Activated T-helper 17 cell treated with anti-CD3 and anti-CD28 coated beads, Interleukin-2, amount 50 U/mL, for 72 hours (primary cell): ENCODE measurements at regions not wholly inside any gene's neighbourhood (a gene's known extent, or its start where the extent isn't known, plus 50 kb on each side); places are given as distances from the start of the nearest gene placed in this dataset.
A peak's percentile ranks its signal among the peaks of the same experiment; 100 is the strongest.

Experiments
- ATAC-seq: fragments of 150-1000 bp; cut with Tn5 transposase; replicated peaks from 2 replicates; pipeline ENCODE4 v1.10.0; 2021; ENCODE audit warnings: mild to moderate bottlenecking, moderate library complexity
- H3K27ac Mint-ChIP-seq: one replicate; pipeline ENCODE4 v1.8.0; 2022; ENCODE audit warnings: mixed read lengths
- H3K27me3 Mint-ChIP-seq: one replicate; pipeline ENCODE4 v1.8.0; 2022; ENCODE audit warnings: mixed read lengths
- H3K36me3 Mint-ChIP-seq: one replicate; pipeline ENCODE4 v1.8.0; 2022; ENCODE audit warnings: low read depth, mild to moderate bottlenecking, mixed read lengths
- H3K4me1 Mint-ChIP-seq: one replicate; pipeline ENCODE4 v1.8.0; 2022; ENCODE audit warnings: mixed read lengths
- H3K4me3 Mint-ChIP-seq: one replicate; pipeline ENCODE4 v1.8.0; 2022; ENCODE audit warnings: mild to moderate bottlenecking, mixed read lengths
- H3K9me3 Mint-ChIP-seq: one replicate; pipeline ENCODE4 v1.8.0; 2022; ENCODE audit warnings: mixed read lengths

GRCh38 chr4:116374815-116375214, 710.6 kb downstream of the TRAM1L1 start:
- no peaks in the 10 kb centered on the region for H3K36me3 Mint-ChIP-seq
- no peak overlapping the region for H3K27ac Mint-ChIP-seq
- H3K27me3 Mint-ChIP-seq: no peaks in the 10 kb centered on the region
- H3K4me1 Mint-ChIP-seq: no peaks in the 10 kb centered on the region
- H3K9me3 Mint-ChIP-seq: no peaks in the 10 kb centered on the region
- no peak overlapping the region for H3K4me3 Mint-ChIP-seq
- ATAC-seq: no peak

GRCh38 chr4:116362583-116362982, 722.8 kb downstream of the TRAM1L1 start:
- Mint-ChIP-seq H3K4me1 (no peaks in the 10 kb centered on the region), H3K4me3 (no peak overlapping the region), H3K27ac (no peak overlapping the region), H3K27me3 (no peaks in the 10 kb centered on the region), H3K36me3 (no peaks in the 10 kb centered on the region), H3K9me3 (no peaks in the 10 kb centered on the region)
- no peak for ATAC-seq

DNA sequence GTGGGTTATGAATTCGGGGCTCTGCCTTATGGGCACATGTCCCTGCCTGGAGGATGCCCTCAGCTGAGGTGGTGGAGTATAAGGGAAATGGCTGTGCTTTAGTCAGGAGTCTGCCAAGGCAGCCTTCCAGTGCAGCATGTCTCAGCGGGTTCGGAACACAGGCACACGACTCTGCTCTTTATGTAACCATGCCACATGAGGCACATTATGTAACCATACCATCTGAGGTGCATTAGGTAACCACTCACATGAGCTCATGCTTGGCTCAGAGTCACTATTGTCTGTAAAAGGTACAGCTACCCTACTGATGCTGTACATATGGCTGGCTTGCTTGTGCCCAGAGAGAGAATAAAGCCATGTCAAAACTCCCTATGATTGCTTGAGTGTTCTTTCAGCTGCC, 723.6 kb downstream of the TRAM1L1 start:
- ATAC-seq: no peak
- Mint-ChIP-seq H3K4me3 (no peak overlapping the region), H3K4me1 (no peaks in the 10 kb centered on the region), H3K9me3 (no peaks in the 10 kb centered on the region), H3K27ac (no peak overlapping the region), H3K36me3 (no peaks in the 10 kb centered on the region), H3K27me3 (no peaks in the 10 kb centered on the region)

DNA sequence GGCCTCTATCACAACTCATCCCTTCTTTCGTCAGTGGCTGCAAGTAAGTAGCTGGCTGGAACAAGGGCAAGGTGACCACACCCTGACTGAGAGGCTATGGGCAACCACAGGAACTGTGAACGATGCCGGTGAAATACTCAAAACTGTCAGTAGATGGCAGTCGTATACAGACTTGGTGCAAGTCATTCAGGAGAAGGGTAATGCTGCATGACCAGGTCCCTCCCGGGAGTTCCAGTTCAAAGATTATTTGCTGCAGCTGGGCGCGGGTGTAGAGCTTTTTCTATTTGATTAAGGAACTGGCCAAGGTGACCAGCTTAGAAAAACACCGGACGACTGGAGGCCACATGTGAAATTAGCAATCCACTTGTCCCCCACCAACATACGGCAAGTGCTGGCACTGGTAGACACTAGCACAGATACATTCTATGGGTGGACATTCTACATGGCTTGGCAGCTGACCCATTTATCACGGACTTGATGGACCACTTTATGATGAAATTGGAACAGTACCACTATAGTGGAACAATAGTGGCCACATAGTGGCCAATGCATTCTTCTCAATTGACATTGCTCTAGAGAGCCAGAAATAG, 726.6 kb downstream of the TRAM1L1 start:
- Mint-ChIP-seq H3K4me3 (no peak overlapping the region), H3K27me3 (no peaks in the 10 kb centered on the region), H3K9me3 (no peaks in the 10 kb centered on the region), H3K4me1 (no peaks in the 10 kb centered on the region), H3K36me3 (no peaks in the 10 kb centered on the region), H3K27ac (no peak overlapping the region)
- ATAC-seq: peak; percentile 77

DNA sequence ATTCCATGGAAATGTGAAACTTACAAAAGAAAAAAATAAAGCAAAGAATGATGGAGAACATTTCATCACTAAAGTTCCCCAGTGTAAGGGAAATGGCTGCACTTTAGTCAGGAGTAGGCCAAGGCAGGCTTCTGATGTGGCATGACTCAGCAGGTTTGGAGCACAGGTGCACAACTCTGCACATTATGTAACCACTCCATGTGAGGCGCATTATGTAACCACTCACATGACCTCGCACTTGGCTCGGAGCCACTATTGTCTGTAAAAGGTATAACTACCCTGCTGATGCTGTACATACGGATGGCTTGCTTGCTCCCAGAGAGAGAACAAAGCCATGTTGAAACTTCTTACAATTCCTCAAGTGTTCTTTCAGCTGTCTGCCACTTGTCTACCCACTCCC, 727.6 kb downstream of the TRAM1L1 start:
- Mint-ChIP-seq H3K36me3 (no peaks in the 10 kb centered on the region), H3K9me3 (no peaks in the 10 kb centered on the region), H3K4me1 (no peaks in the 10 kb centered on the region), H3K27ac (no peak overlapping the region), H3K4me3 (no peak overlapping the region), H3K27me3 (no peaks in the 10 kb centered on the region)
- no peak for ATAC-seq

GRCh38 chr4:116346750-116347149, 738.6 kb downstream of the TRAM1L1 start:
- Mint-ChIP-seq H3K4me3 (no peak overlapping the region), H3K9me3 (no peaks in the 10 kb centered on the region), H3K27ac (no peak overlapping the region), H3K36me3 (no peaks in the 10 kb centered on the region), H3K27me3 (no peaks in the 10 kb centered on the region), H3K4me1 (no peaks in the 10 kb centered on the region)
- ATAC-seq: no peak

DNA sequence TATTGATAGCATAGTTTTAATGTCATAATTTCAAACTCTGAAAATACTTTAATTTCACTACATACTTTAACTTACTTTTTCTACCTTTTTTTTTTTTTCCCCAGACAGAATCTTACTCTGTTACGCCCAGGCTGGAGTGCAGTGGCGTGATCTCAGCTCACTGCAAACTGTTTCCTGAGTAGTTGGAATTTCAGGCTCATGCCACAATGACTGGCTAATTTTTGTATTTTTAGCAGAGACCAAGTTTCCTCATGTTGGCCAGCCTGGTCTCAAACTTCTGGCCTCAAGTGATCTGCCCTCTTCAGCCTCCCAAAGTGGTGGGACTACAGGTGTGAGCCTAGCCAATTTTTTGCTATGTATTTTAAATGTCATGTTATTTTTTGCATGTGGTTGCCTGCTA, 741.6 kb downstream of the TRAM1L1 start:
- H3K36me3 Mint-ChIP-seq: no peaks in the 10 kb centered on the region
- no peak overlapping the region for H3K27ac Mint-ChIP-seq
- H3K4me1 Mint-ChIP-seq: no peaks in the 10 kb centered on the region
- H3K9me3 Mint-ChIP-seq: no peaks in the 10 kb centered on the region
- no peak for ATAC-seq
- H3K4me3 Mint-ChIP-seq: no peak overlapping the region
- H3K27me3 Mint-ChIP-seq: no peaks in the 10 kb centered on the region

DNA sequence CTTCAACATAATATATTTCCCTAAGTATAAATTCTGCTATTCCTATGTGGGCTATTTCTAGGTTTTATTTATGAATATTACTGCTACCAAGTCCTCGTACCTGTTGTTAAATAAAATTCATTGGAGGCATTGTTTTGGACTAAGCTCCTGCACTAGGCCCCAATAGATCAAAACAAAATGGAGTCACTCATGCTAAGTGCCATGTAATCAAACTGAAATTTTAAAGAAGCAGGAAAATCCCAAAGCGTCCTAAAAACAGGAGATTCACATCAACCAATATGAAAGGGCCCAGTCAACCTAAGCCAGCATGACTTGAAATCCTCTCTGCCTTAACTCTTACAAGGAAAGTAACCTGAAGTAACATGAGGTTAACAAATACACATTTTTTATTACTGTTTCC, 743.2 kb downstream of the TRAM1L1 start:
- ATAC-seq: no peak
- Mint-ChIP-seq H3K27ac (no peak overlapping the region), H3K4me1 (no peaks in the 10 kb centered on the region), H3K4me3 (no peak overlapping the region), H3K36me3 (no peaks in the 10 kb centered on the region), H3K27me3 (no peaks in the 10 kb centered on the region), H3K9me3 (no peaks in the 10 kb centered on the region)

- ATAC-seq: no peak
- no peak overlapping the region for H3K4me3 Mint-ChIP-seq
- H3K36me3 Mint-ChIP-seq: no peaks in the 10 kb centered on the region
- no peaks in the 10 kb centered on the region for H3K27me3 Mint-ChIP-seq
- H3K4me1 Mint-ChIP-seq: no peaks in the 10 kb centered on the region
- H3K9me3 Mint-ChIP-seq: no peaks in the 10 kb centered on the region
- no peak overlapping the region for H3K27ac Mint-ChIP-seq
Observed at GRCh38 chr4:116332508-116332907, 752.9 kb downstream of the TRAM1L1 start.

- H3K36me3 Mint-ChIP-seq: no peaks in the 10 kb centered on the region
- no peak overlapping the region for H3K27ac Mint-ChIP-seq
Observed at GRCh38 chr4:116328261-116328860, 757.0 kb downstream of the TRAM1L1 start.

GRCh38 chr4:116323606-116324005, 761.8 kb downstream of the TRAM1L1 start:
- H3K9me3 Mint-ChIP-seq: no peaks in the 10 kb centered on the region
- ATAC-seq: no peak

More at GRCh38 chr4:116328261-116328860, 757.0 kb downstream of the TRAM1L1 start:
- Mint-ChIP-seq H3K4me3 (no peak overlapping the region), H3K27me3 (no peaks in the 10 kb centered on the region), H3K9me3 (no peaks in the 10 kb centered on the region), H3K4me1 (no peaks in the 10 kb centered on the region)
- no peak for ATAC-seq

DNA sequence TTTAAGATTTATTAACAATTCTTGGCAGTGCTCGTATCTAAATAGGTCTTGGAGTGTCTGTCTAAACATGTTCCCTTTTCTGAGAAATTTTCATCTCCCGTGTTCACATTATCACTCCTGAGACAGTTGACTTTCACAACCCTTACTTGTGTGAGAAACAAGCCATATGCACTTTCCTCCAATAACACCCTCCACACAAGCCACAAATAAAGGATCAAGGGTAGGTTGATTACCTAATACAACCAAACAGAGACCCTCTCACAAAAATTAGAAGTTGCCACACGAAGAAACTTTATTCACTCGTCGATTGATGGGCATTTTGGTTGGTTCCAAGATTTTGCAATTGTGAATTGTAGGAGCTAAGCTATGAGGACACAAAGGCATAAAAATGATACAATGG, 763.9 kb downstream of the TRAM1L1 start:
- no peak overlapping the region for H3K4me3 Mint-ChIP-seq
- no peaks in the 10 kb centered on the region for H3K9me3 Mint-ChIP-seq
- ATAC-seq: no peak
- no peak overlapping the region for H3K27ac Mint-ChIP-seq
- H3K4me1 Mint-ChIP-seq: no peaks in the 10 kb centered on the region
- H3K27me3 Mint-ChIP-seq: no peaks in the 10 kb centered on the region
- no peaks in the 10 kb centered on the region for H3K36me3 Mint-ChIP-seq

More at GRCh38 chr4:116323606-116324005, 761.8 kb downstream of the TRAM1L1 start:
- Mint-ChIP-seq H3K27me3 (no peaks in the 10 kb centered on the region), H3K27ac (no peak overlapping the region), H3K4me1 (no peaks in the 10 kb centered on the region), H3K4me3 (no peak overlapping the region), H3K36me3 (no peaks in the 10 kb centered on the region)

DNA sequence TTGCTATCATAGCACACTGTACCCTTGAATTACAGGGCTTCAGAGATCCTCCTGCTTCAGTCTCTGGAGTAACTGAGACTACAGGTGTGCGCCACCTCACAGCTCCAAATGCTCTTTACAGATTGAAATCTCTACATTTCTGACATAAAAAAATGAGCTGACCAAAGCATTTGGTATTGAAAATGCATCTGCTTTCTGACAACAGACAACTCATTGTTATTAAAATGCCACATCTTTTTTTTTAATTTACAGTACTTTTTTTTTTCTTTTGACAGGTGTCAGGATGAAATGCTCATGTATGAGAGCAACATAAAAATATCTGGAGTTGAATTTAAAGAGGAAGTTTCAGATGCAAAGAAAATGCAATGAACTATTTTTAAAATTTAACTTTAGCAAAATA, 764.5 kb downstream of the TRAM1L1 start:
- H3K4me1 Mint-ChIP-seq: no peaks in the 10 kb centered on the region
- H3K4me3 Mint-ChIP-seq: no peak overlapping the region
- no peak overlapping the region for H3K27ac Mint-ChIP-seq
- no peaks in the 10 kb centered on the region for H3K9me3 Mint-ChIP-seq
- no peaks in the 10 kb centered on the region for H3K27me3 Mint-ChIP-seq
- no peaks in the 10 kb centered on the region for H3K36me3 Mint-ChIP-seq
- ATAC-seq: no peak

DNA sequence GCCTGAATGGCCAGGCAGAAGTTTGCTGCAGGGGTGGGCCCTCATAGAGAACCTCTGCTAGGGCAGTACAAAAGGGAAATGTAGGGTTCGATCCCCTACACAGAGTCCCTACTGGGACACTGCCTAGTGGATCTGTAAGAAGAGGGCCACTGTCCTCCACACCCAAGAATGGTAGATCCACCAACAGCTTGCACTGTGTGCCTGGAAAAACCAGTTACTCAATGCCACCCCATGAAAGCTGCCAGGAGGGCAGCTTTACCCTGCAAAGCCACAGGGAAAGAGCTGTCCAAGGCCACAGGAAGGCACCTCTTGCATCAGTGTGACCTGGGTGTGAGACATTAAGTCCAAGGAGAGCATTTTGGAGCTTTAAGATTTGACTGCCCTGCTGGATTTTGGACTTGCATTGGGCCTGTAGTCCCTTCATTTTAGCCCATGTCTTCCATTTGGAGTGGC, 781.6 kb downstream of the TRAM1L1 start:
- Mint-ChIP-seq H3K4me1 (no peaks in the 10 kb centered on the region), H3K4me3 (no peak overlapping the region), H3K9me3 (peaks cover 5% of the 10 kb centered on the region), H3K27me3 (no peaks in the 10 kb centered on the region), H3K27ac (no peak overlapping the region), H3K36me3 (no peaks in the 10 kb centered on the region)
- no peak for ATAC-seq

DNA sequence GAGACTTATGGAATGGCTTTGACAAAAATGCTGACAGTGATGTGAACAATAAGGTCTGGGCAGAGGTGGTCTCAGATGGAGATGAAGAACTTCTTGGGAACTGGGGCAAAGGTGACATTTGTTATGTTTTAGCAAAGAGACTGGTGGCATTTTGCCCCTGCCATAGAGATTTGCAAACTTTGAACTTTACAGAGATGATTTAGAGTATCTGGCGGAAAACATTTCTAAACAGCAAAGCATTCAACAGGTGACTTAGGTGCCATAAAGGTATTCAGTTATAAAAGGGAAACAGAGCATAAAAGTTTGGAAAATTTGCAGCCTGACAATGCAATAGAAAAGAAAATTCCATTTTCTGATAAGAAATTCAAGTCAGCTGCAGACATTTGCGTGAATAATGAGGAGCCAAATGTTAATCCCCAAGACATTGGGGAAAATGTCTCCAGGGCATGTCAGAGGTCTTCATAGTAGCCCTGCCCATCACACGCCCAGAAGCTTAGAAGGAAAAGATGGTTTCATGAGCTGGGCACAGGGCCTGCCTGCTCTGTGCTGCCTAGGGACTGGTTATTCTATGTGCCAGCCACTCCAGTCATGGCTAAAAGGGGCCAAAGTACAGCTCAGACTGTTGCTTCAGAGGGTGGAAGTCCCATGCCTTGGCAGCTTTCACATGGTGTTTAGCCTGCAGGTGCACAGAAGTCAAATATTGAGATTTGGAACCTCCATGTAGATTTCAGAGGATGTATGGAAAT, 782.2 kb downstream of the TRAM1L1 start:
- ATAC-seq: no peak
- H3K27ac Mint-ChIP-seq: no peak overlapping the region

More for the DNA sequence above, 782.2 kb downstream of the TRAM1L1 start:
- no peaks in the 10 kb centered on the region for H3K36me3 Mint-ChIP-seq
- no peak overlapping the region for H3K4me3 Mint-ChIP-seq
- H3K4me1 Mint-ChIP-seq: no peaks in the 10 kb centered on the region
- peaks cover 5% of the 10 kb centered on the region for H3K9me3 Mint-ChIP-seq
- no peaks in the 10 kb centered on the region for H3K27me3 Mint-ChIP-seq
